A549 (cell line): ENCODE measurements at regions not wholly inside any gene's neighbourhood (a gene's known extent, or its start where the extent isn't known, plus 50 kb on each side); places are given as distances from the start of the nearest gene placed in this dataset.
"Not testable (repeated sequence)": the region's sequence is repeated elsewhere in the genome, so short reads cannot be mapped to it uniquely, and the experiment has no call there.

Experiments used
- BHLHE40 ChIP-seq: IDR thresholded peaks from 2 replicates; pipeline ENCODE4 v1.6.1; 2012; ENCODE audit warnings: low read depth, low read length, inconsistent platforms
- PHF8 ChIP-seq: fragments of 200-600 bp; sonication (generic); IDR thresholded peaks from 2 replicates; pipeline ENCODE4 v1.6.1; 2016; ENCODE audit warnings: low read depth, mild to moderate bottlenecking, antibody characterized with exemption, moderate library complexity, borderline replicate concordance

- not testable (repeated sequence) for TF ChIP-seq PHF8, BHLHE40
Observed at GRCh38 chr15:22250501-22251290, 170.4 kb downstream of the OR4M2 start.
